Glutamatergic neuron (in vitro differentiated cells): ENCODE measurements at regions not wholly inside any gene's neighbourhood (a gene's known extent, or its start where the extent isn't known, plus 50 kb on each side); places are given as distances from the start of the nearest gene placed in this dataset.

Source experiments
- DNase-seq: peaks from one replicate; pipeline ENCODE4 v3.0.0; 2022
- H3K27ac Mint-ChIP-seq: one replicate; pipeline ENCODE4 v1.8.0; 2020; ENCODE audit warnings: mild to moderate bottlenecking, mixed read lengths, inconsistent platforms; ENCODE audit not compliant: unreplicated experiment
- H3K27me3 Mint-ChIP-seq: one replicate; pipeline ENCODE4 v1.8.0; 2020; ENCODE audit warnings: mild to moderate bottlenecking, moderate library complexity, mixed read lengths, inconsistent platforms; ENCODE audit not compliant: unreplicated experiment
- H3K36me3 Mint-ChIP-seq: one replicate; pipeline ENCODE4 v1.8.0; 2020; ENCODE audit warnings: mild to moderate bottlenecking, mixed read lengths, inconsistent platforms; ENCODE audit not compliant: unreplicated experiment
- H3K4me1 Mint-ChIP-seq: one replicate; pipeline ENCODE4 v1.8.0; 2020; ENCODE audit warnings: mild to moderate bottlenecking, low read depth, mixed read lengths, inconsistent platforms; ENCODE audit not compliant: unreplicated experiment
- H3K4me3 Mint-ChIP-seq: one replicate; pipeline ENCODE4 v1.8.0; 2020; ENCODE audit warnings: mild to moderate bottlenecking, mixed read lengths, inconsistent platforms; ENCODE audit not compliant: unreplicated experiment
- H3K9me3 Mint-ChIP-seq: one replicate; pipeline ENCODE4 v1.8.0; 2020; ENCODE audit warnings: mild to moderate bottlenecking, moderate library complexity, mixed read lengths, inconsistent platforms; ENCODE audit not compliant: unreplicated experiment
- CTCF ChIP-seq: fragments of 200-600 bp; sonication (generic); IDR thresholded peaks from one replicate; pipeline ENCODE4 v1.5.0; 2021; ENCODE audit not compliant: partially characterized antibody, unreplicated experiment

GRCh38 chr11:11776714-11777113 is 65.1 kb upstream of the USP47 start:
- no peak overlapping the region for H3K4me3 Mint-ChIP-seq
- H3K4me1 Mint-ChIP-seq, result peaks cover 9% of the 10 kb centered on the region
- H3K9me3 Mint-ChIP-seq, result no peaks in the 10 kb centered on the region
- H3K36me3 Mint-ChIP-seq, result no peaks in the 10 kb centered on the region
- no peak for TF ChIP-seq CTCF
- no peak for DNase-seq
- no peaks in the 10 kb centered on the region for H3K27me3 Mint-ChIP-seq
- H3K27ac Mint-ChIP-seq, result no peak overlapping the region

GRCh38 chr11:11774928-11775327 is 66.8 kb upstream of the USP47 start:
- Mint-ChIP-seq H3K27ac (no peak overlapping the region), H3K9me3 (no peaks in the 10 kb centered on the region), H3K27me3 (no peaks in the 10 kb centered on the region), H3K4me1 (peaks cover 9% of the 10 kb centered on the region), H3K4me3 (no peak overlapping the region), H3K36me3 (no peaks in the 10 kb centered on the region)
- TF ChIP-seq CTCF, result no peak
- no peak for DNase-seq

GRCh38 chr11:11772865-11773515 is 68.8 kb upstream of the USP47 start:
- peaks cover 9% of the 10 kb centered on the region for H3K4me1 Mint-ChIP-seq
- H3K4me3 Mint-ChIP-seq, result no peak overlapping the region
- H3K27me3 Mint-ChIP-seq, result no peaks in the 10 kb centered on the region
- TF ChIP-seq CTCF, result no peak
- no peak overlapping the region for H3K27ac Mint-ChIP-seq
- no peak for DNase-seq
- H3K9me3 Mint-ChIP-seq, result no peaks in the 10 kb centered on the region
- H3K36me3 Mint-ChIP-seq, result no peaks in the 10 kb centered on the region

GRCh38 chr11:11770921-11771486 is 70.8 kb upstream of the USP47 start:
- peaks cover 9% of the 10 kb centered on the region for H3K4me1 Mint-ChIP-seq
- TF ChIP-seq CTCF, result no peak
- H3K36me3 Mint-ChIP-seq, result no peaks in the 10 kb centered on the region
- DNase-seq, result no peak
- H3K4me3 Mint-ChIP-seq, result no peak overlapping the region
- H3K27me3 Mint-ChIP-seq, result no peaks in the 10 kb centered on the region
- H3K9me3 Mint-ChIP-seq, result no peaks in the 10 kb centered on the region
- no peak overlapping the region for H3K27ac Mint-ChIP-seq

GRCh38 chr11:11770296-11770695 is 71.5 kb upstream of the USP47 start:
- H3K27ac Mint-ChIP-seq, result no peak overlapping the region
- no peak overlapping the region for H3K4me3 Mint-ChIP-seq
- H3K36me3 Mint-ChIP-seq, result no peaks in the 10 kb centered on the region
- no peak for DNase-seq
- no peaks in the 10 kb centered on the region for H3K27me3 Mint-ChIP-seq
- H3K9me3 Mint-ChIP-seq, result no peaks in the 10 kb centered on the region
- TF ChIP-seq CTCF, result no peak
- H3K4me1 Mint-ChIP-seq, result peaks cover 5% of the 10 kb centered on the region
